PC-9 (cell line): ENCODE measurements at regions not wholly inside any gene's neighbourhood (a gene's known extent, or its start where the extent isn't known, plus 50 kb on each side); places are given as distances from the start of the nearest gene placed in this dataset.

ENCODE experiments used
- BruUV-seq: library from RNA; stranded (reverse); fragments of 400-500 nt; replicated peaks from 2 replicates; lab custom pipeline; 2021; lab: Mats Ljungman, UMichigan
- CTCF ChIA-PET: fragments of 300-600 bp; sonication (Branson Sonifier 250); formaldehyde crosslinking; loops from one replicate; lab custom pipeline; 2022; ENCODE audit warnings: antibody characterized with exemption; lab: Charles Lee
- POLR2A ChIA-PET: fragments of 300-600 bp; sonication (Branson Sonifier 250); formaldehyde crosslinking; loops from one replicate; lab custom pipeline; 2022; ENCODE audit warnings: antibody characterized with exemption; ENCODE audit not compliant: unreplicated experiment; lab: Charles Lee
- DNase-seq, 2 experiments: peaks; one replicate each; pipeline versions ENCODE4 v3.0.0 to v3.0.0-alpha.2; 2015 to 2022; ENCODE audit warnings: mixed read lengths in 1 of 2
- H2AFZ ChIP-seq: fragments of 200-600 bp; sonication (generic); 2 replicates; pipeline ENCODE4 v1.8.1; 2017; ENCODE audit warnings: antibody characterized with exemption
- H3F3A ChIP-seq: fragments of 200-600 bp; sonication (generic); 2 replicates; pipeline ENCODE4 v1.8.1; 2017; ENCODE audit warnings: antibody characterized with exemption, mild to moderate bottlenecking, low read depth; ENCODE audit not compliant: insufficient read depth
- H3K27ac ChIP-seq: fragments of 200-600 bp; sonication (generic); 2 replicates; pipeline ENCODE4 v1.6.1; 2016; ENCODE audit warnings: mixed run types
- H3K27me3 ChIP-seq: fragments of 200-600 bp; sonication (generic); 2 replicates; pipeline ENCODE4 v1.6.1; 2016; ENCODE audit warnings: low read depth, mixed run types; ENCODE audit not compliant: insufficient read depth
- H3K36me3 ChIP-seq: fragments of 200-600 bp; sonication (generic); 2 replicates; pipeline ENCODE4 v1.6.1; 2016; ENCODE audit warnings: low read depth, mixed run types
- H3K4me1 ChIP-seq: fragments of 200-600 bp; sonication (generic); replicated peaks from 2 replicates; pipeline ENCODE4 v1.6.1; 2016; ENCODE audit warnings: mixed run types; ENCODE audit not compliant: insufficient read depth
- H3K4me2 ChIP-seq: fragments of 200-600 bp; sonication (generic); 2 replicates; pipeline ENCODE4 v1.6.1; 2017; ENCODE audit warnings: mixed run types
- H3K4me3 ChIP-seq: fragments of 200-600 bp; sonication (generic); 2 replicates; pipeline ENCODE4 v1.6.1; 2016; ENCODE audit warnings: mixed run types
- H3K79me2 ChIP-seq: fragments of 200-600 bp; sonication (generic); 2 replicates; pipeline ENCODE4 v1.6.1; 2017; ENCODE audit warnings: low read depth, mixed run types
- H3K9me2 ChIP-seq: fragments of 200-600 bp; sonication (generic); 2 replicates; pipeline ENCODE4 v1.8.1; 2017; ENCODE audit warnings: mild to moderate bottlenecking; ENCODE audit not compliant: insufficient read depth
- H3K9me3 ChIP-seq: fragments of 200-600 bp; sonication (generic); 2 replicates; pipeline ENCODE4 v1.8.1; 2016; ENCODE audit warnings: low read depth; ENCODE audit not compliant: insufficient read depth
- H4K20me1 ChIP-seq: fragments of 200-600 bp; sonication (generic); 2 replicates; pipeline ENCODE4 v1.8.1; 2017; ENCODE audit not compliant: insufficient read depth
- EZH2 ChIP-seq: fragments of 200-600 bp; sonication (generic); IDR thresholded peaks from 2 replicates; pipeline ENCODE4 v1.8.0; 2017; ENCODE audit warnings: antibody characterized with exemption, low read depth
- intact Hi-C: fragments of 100-400 bp; cut with micrococcal nuclease; formaldehyde crosslinking; loops from one replicate; pipeline ENCODE4 v1.10.0; 2022; ENCODE audit not compliant: unreplicated experiment
- TF ChIP-seq, protein P1 (sequence below): fragments of 200-600 bp; sonication (generic); conservative IDR thresholded peaks from 2 replicates; pipeline ENCODE4 v1.6.1; 2017; ENCODE audit warnings: mixed run types, antibody characterized with exemption, mild to moderate bottlenecking, moderate library complexity

GRCh38 chr13:73417012-73417615, 358.3 kb downstream of the KLF5 start:
- ChIA-PET POLR2A (interaction anchor here (0.6 kb wide), 1 partner anchor 30 kb away, joined by 4 read pairs; no protein-coding TSS in a partner anchor), CTCF (interaction anchor here (0.6 kb wide), 1 partner anchor 312 kb away, joined by 3 read pairs; no protein-coding TSS in a partner anchor)
- Histone ChIP-seq H3K27ac (no peak overlapping the region), H3K79me2 (no peaks in the 10 kb centered on the region), H3F3A (peaks cover 18% of the 10 kb centered on the region), H3K4me1 (peaks cover 15% of the 10 kb centered on the region), H4K20me1 (no peaks in the 10 kb centered on the region), H3K9me2 (no peaks in the 10 kb centered on the region), H3K36me3 (no peaks in the 10 kb centered on the region), H3K4me2 (no peak overlapping the region), H3K9me3 (peaks cover 7% of the 10 kb centered on the region; the same call in 1 of the 2 replicates), H2AFZ (no peak overlapping the region), H3K4me3 (no peak overlapping the region), H3K27me3 (no peaks in the 10 kb centered on the region)
- BruUV-seq = no TSS peak
- intact Hi-C loops = no loop called here
- TF ChIP-seq, protein P1, sequence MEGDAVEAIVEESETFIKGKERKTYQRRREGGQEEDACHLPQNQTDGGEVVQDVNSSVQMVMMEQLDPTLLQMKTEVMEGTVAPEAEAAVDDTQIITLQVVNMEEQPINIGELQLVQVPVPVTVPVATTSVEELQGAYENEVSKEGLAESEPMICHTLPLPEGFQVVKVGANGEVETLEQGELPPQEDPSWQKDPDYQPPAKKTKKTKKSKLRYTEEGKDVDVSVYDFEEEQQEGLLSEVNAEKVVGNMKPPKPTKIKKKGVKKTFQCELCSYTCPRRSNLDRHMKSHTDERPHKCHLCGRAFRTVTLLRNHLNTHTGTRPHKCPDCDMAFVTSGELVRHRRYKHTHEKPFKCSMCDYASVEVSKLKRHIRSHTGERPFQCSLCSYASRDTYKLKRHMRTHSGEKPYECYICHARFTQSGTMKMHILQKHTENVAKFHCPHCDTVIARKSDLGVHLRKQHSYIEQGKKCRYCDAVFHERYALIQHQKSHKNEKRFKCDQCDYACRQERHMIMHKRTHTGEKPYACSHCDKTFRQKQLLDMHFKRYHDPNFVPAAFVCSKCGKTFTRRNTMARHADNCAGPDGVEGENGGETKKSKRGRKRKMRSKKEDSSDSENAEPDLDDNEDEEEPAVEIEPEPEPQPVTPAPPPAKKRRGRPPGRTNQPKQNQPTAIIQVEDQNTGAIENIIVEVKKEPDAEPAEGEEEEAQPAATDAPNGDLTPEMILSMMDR = no peak; the same call in 1 of the 2 replicates
- no peak for TF ChIP-seq EZH2
- DNase-seq = no peak

DNA sequence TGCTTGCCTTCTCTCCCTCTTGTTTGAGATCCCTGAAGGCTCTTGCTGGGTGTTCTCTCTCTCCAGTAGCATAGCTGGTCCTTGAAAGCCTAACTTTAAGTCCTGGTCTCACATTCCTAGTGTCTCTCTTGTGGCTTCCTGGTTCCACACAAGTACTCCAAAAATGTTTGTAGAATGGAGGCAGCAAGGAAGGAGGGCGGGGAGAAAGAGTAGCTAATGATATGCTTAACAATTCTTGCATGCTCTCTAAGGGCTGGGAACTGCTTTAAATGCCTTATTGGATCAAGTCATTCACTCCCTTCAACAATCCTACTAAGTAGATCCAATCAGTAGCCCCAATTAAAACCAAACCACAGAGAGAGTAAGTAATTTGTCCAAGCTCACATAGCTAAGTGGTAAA, 357.3 kb downstream of the KLF5 start:
- ChIA-PET POLR2A (interaction anchor here (0.6 kb wide), 1 partner anchor 29 kb away, joined by 4 read pairs; no protein-coding TSS in a partner anchor), CTCF (no interaction called here)
- no TSS peak for BruUV-seq
- Histone ChIP-seq H3K9me3 (peaks cover 12% of the 10 kb centered on the region; the same call in 1 of the 2 replicates), H3K79me2 (no peaks in the 10 kb centered on the region), H3K27ac (no peak overlapping the region), H3K9me2 (no peaks in the 10 kb centered on the region), H3K27me3 (no peaks in the 10 kb centered on the region), H3K4me1 (peaks cover 5% of the 10 kb centered on the region; the same call in 1 of the 2 replicates), H4K20me1 (no peaks in the 10 kb centered on the region), H2AFZ (no peak overlapping the region), H3F3A (peaks cover 8% of the 10 kb centered on the region), H3K4me3 (no peak overlapping the region), H3K4me2 (no peak overlapping the region), H3K36me3 (no peaks in the 10 kb centered on the region)
- DNase-seq = no peak
- intact Hi-C loops = no loop called here
- TF ChIP-seq EZH2 = no peak
- TF ChIP-seq, protein P1 = no peak

DNA sequence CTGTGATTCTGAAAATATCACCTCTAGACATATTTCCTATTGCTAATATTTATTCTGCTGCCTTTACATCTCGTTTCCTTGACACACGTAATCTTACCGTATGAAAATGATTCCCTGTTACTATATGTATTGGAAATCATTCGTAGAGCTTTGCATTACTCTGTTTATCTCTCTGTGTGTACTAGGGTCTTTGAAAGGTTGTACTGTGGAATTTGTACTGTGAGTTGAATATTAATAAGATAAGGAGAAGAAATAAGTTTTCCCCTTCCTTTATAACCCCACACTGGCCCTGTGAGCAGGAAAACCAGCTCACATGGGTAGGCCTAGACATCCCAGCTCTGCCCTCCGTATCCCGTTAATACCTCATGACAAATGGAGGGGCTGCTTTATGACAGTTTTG, 354.9 kb downstream of the KLF5 start:
- Histone ChIP-seq H3K4me2 (no peak overlapping the region), H3K4me1 (no peaks in the 10 kb centered on the region), H2AFZ (no peak overlapping the region), H3K27ac (peak overlapping the region; percentile 45; the same call in 1 of the 2 replicates), H3K9me2 (no peaks in the 10 kb centered on the region), H3K27me3 (no peaks in the 10 kb centered on the region), H4K20me1 (no peaks in the 10 kb centered on the region), H3K4me3 (no peak overlapping the region), H3K79me2 (no peaks in the 10 kb centered on the region), H3K36me3 (no peaks in the 10 kb centered on the region), H3K9me3 (peaks cover 12% of the 10 kb centered on the region; the same call in 1 of the 2 replicates), H3F3A (peaks cover 5% of the 10 kb centered on the region; the same call in 1 of the 2 replicates)
- ChIA-PET CTCF (no interaction called here), POLR2A (no interaction called here)
- BruUV-seq = no TSS peak
- no peak for DNase-seq
- TF ChIP-seq, protein P1 = no peak
- TF ChIP-seq EZH2 = no peak
- intact Hi-C loops = no loop called here
